Lower lobe of right lung (tissue), 2 donors: ENCODE measurements at regions not wholly inside any gene's neighbourhood (a gene's known extent, or its start where the extent isn't known, plus 50 kb on each side); places are given as distances from the start of the nearest gene placed in this dataset.
A peak's percentile ranks its signal among the peaks of the same experiment; 100 is the strongest.

Source experiments
- ATAC-seq, 2 donors: fragments of 200-7000 bp; cut with Tn5 transposase; one replicate each; pipeline ENCODE4 v1.9.1; 2020 to 2022; ENCODE audit warnings: mild to moderate bottlenecking in 2 of 2, moderate library complexity in 2 of 2
- DNase-seq: peaks from one replicate; pipeline ENCODE4 v3.0.0-alpha.2; 2020
- H3K27ac ChIP-seq: fragments of 200-600 bp; one replicate; pipeline ENCODE4 v1.8.0; 2022
- H3K27me3 ChIP-seq: fragments of 200-600 bp; one replicate; pipeline ENCODE4 v1.8.0; 2022; ENCODE audit warnings: low read depth
- H3K36me3 ChIP-seq: fragments of 200-600 bp; one replicate; pipeline ENCODE4 v1.8.0; 2022; ENCODE audit warnings: mild to moderate bottlenecking
- H3K4me1 ChIP-seq: fragments of 200-600 bp; one replicate; pipeline ENCODE4 v1.8.0; 2022
- H3K4me3 ChIP-seq: fragments of 200-600 bp; one replicate; pipeline ENCODE4 v1.8.0; 2022; ENCODE audit warnings: mild to moderate bottlenecking
- H3K9me3 ChIP-seq: fragments of 200-600 bp; one replicate; pipeline ENCODE4 v1.8.0; 2022
- CTCF ChIP-seq: fragments of 200-600 bp; IDR thresholded peaks from one replicate; pipeline ENCODE4 v1.8.0; 2022; ENCODE audit warnings: antibody characterized with exemption, mild to moderate bottlenecking
- intact Hi-C: fragments of 100-400 bp; cut with DNase I; formaldehyde crosslinking; loops from one replicate; pipeline ENCODE4 v1.11.0; 2022
- donor health status: DM: no; HTN: yes; CAD: no; lungs with severe emphysema.

- DNase-seq, result no peak
- Histone ChIP-seq H3K4me1 (no peaks in the 10 kb centered on the region), H3K36me3 (no peaks in the 10 kb centered on the region), H3K27ac (no peak overlapping the region), H3K27me3 (no peaks in the 10 kb centered on the region), H3K4me3 (no peak overlapping the region), H3K9me3 (no peaks in the 10 kb centered on the region)
- TF ChIP-seq CTCF, result no peak
- intact Hi-C loops, result no loop called here
- peak in 1 of 2 donors; percentile 23 for ATAC-seq
Observed at GRCh38 chr5:143515829-143516228, 112.3 kb upstream of the NR3C1 start.

- TF ChIP-seq CTCF, result no peak
- Histone ChIP-seq H3K4me3 (no peak overlapping the region), H3K27ac (no peak overlapping the region), H3K9me3 (no peaks in the 10 kb centered on the region), H3K4me1 (no peaks in the 10 kb centered on the region), H3K36me3 (no peaks in the 10 kb centered on the region), H3K27me3 (no peaks in the 10 kb centered on the region)
- DNase-seq, result no peak
- ATAC-seq, result no peak
- intact Hi-C loops, result no loop called here
Observed at GRCh38 chr5:143514616-143515335, 111.3 kb upstream of the NR3C1 start.

- no peak for DNase-seq
- TF ChIP-seq CTCF, result no peak
Observed at GRCh38 chr5:143513720-143514119, 110.2 kb upstream of the NR3C1 start.

GRCh38 chr5:143511736-143512135, 108.2 kb upstream of the NR3C1 start:
- no peaks in the 10 kb centered on the region for H3K27me3 ChIP-seq
- intact Hi-C loops, result no loop called here
- H3K9me3 ChIP-seq, result no peaks in the 10 kb centered on the region
- no peak overlapping the region for H3K27ac ChIP-seq
- H3K36me3 ChIP-seq, result no peaks in the 10 kb centered on the region
- H3K4me1 ChIP-seq, result peaks cover 9% of the 10 kb centered on the region
- TF ChIP-seq CTCF, result no peak
- no peak overlapping the region for H3K4me3 ChIP-seq
- DNase-seq (no peak), ATAC-seq (no peak)

More at GRCh38 chr5:143513720-143514119, 110.2 kb upstream of the NR3C1 start:
- intact Hi-C loops, result no loop called here
- no peaks in the 10 kb centered on the region for H3K36me3 ChIP-seq
- H3K4me1 ChIP-seq, result no peaks in the 10 kb centered on the region
- H3K4me3 ChIP-seq, result no peak overlapping the region
- no peaks in the 10 kb centered on the region for H3K27me3 ChIP-seq
- no peak overlapping the region for H3K27ac ChIP-seq
- no peaks in the 10 kb centered on the region for H3K9me3 ChIP-seq
- ATAC-seq, result no peak

GRCh38 chr5:143509758-143510221, 106.3 kb upstream of the NR3C1 start:
- intact Hi-C loops, result no loop called here

More at GRCh38 chr5:143509758-143510221, 106.3 kb upstream of the NR3C1 start:
- Histone ChIP-seq H3K27ac (no peak overlapping the region), H3K9me3 (no peaks in the 10 kb centered on the region), H3K36me3 (no peaks in the 10 kb centered on the region), H3K4me3 (no peak overlapping the region), H3K27me3 (no peaks in the 10 kb centered on the region), H3K4me1 (peaks cover 12% of the 10 kb centered on the region)
- TF ChIP-seq CTCF, result no peak
- no peak for ATAC-seq
- DNase-seq, result no peak
